ENCODE measurements at regions not wholly inside any gene's neighbourhood (a gene's known extent, or its start where the extent isn't known, plus 50 kb on each side); places are given as distances from the start of the nearest gene placed in this dataset.
A peak's percentile ranks its signal among the peaks of the same experiment; 100 is the strongest.

- H3K36me3 ChIP-seq = no peaks in the 10 kb centered on the region
- DNase-seq (no peak), ATAC-seq (ENCODE audit: low FRiP score in 2 of 2) (no peak)
- no peak overlapping the region for H3K27ac ChIP-seq
- H3K4me3 ChIP-seq = no peak overlapping the region
- H3K27me3 ChIP-seq = peaks cover 0 to 4% (median 2%) of the 10 kb centered on the region in 4 donors
- peaks cover 3 to 4% (median 4%) of the 10 kb centered on the region in 4 donors for H3K4me1 ChIP-seq
- WGBS, 2 donors = 76 to 80% methylated on average over 5 to 8 of the region's 8 CpGs
- H3K9me3 ChIP-seq = no peaks in the 10 kb centered on the region
- TF ChIP-seq POLR2AphosphoS5 (IDR thresholded peaks at IDR 0.05) = no peak
- TF ChIP-seq POLR2A (IDR thresholded peaks at IDR 0.05) = no peak
- TF ChIP-seq EP300 (IDR thresholded peaks at IDR 0.05) = no peak
- TF ChIP-seq CTCF (IDR thresholded peaks at IDR 0.05) = no peak
Measured at GRCh38 chr16:5235119-5235518, 137.5 kb upstream of the EEF2KMT start.

- Histone ChIP-seq H3K4me1 (no peaks in the 10 kb centered on the region), H3K9me3 (no peaks in the 10 kb centered on the region), H3K27me3 (no peaks in the 10 kb centered on the region), H3K4me3 (no peak overlapping the region), H3K27ac (no peak overlapping the region), H3K36me3 (no peaks in the 10 kb centered on the region)
- DNase-seq (peak in 1 of 2 donors; percentile 58), ATAC-seq (ENCODE audit: low FRiP score in 2 of 2) (no peak)
- no peak for TF ChIP-seq POLR2AphosphoS5 (IDR thresholded peaks at IDR 0.05)
- WGBS, 2 donors = 76 to 81% methylated on average over 13 to 21 of the region's 21 CpGs
Measured at GRCh38 chr16:5234295-5235050, 136.9 kb upstream of the EEF2KMT start.

- no peak for DNase-seq
- ATAC-seq (ENCODE audit: low FRiP score in 2 of 2) = no peak
- Histone ChIP-seq H3K9me3 (no peaks in the 10 kb centered on the region), H3K27me3 (no peaks in the 10 kb centered on the region), H3K4me3 (no peak overlapping the region), H3K36me3 (no peaks in the 10 kb centered on the region), H3K27ac (no peak overlapping the region), H3K4me1 (no peaks in the 10 kb centered on the region)
- 69 to 76% methylated on average over 5 of the region's 5 CpGs for WGBS, 2 donors
- no peak for TF ChIP-seq POLR2AphosphoS5 (IDR thresholded peaks at IDR 0.05)
- TF ChIP-seq EP300 (IDR thresholded peaks at IDR 0.05) = no peak
- TF ChIP-seq POLR2A (IDR thresholded peaks at IDR 0.05) = no peak
- no peak for TF ChIP-seq CTCF (IDR thresholded peaks at IDR 0.05)
Measured at GRCh38 chr16:5231246-5231759, 133.7 kb upstream of the EEF2KMT start.

GRCh38 chr16:5228369-5228768 is 130.8 kb upstream of the EEF2KMT start:
- Histone ChIP-seq H3K9me3 (no peaks in the 10 kb centered on the region), H3K27me3 (no peaks in the 10 kb centered on the region), H3K4me1 (no peaks in the 10 kb centered on the region), H3K27ac (no peak overlapping the region), H3K4me3 (no peak overlapping the region), H3K36me3 (no peaks in the 10 kb centered on the region)
- 16 to 23% methylated on average over 3 of the region's 3 CpGs for WGBS, 2 donors
- DNase-seq (no peak), ATAC-seq (ENCODE audit: low FRiP score in 2 of 2) (no peak)
- no peak for TF ChIP-seq EP300 (IDR thresholded peaks at IDR 0.05)
- no peak for TF ChIP-seq POLR2AphosphoS5 (IDR thresholded peaks at IDR 0.05)

- no peak for ATAC-seq (ENCODE audit: low FRiP score in 2 of 2)
- no peaks in the 10 kb centered on the region for H3K27me3 ChIP-seq
- no peak for TF ChIP-seq POLR2AphosphoS5 (IDR thresholded peaks at IDR 0.05)
- TF ChIP-seq EP300 (IDR thresholded peaks at IDR 0.05) = no peak
- no peak for TF ChIP-seq POLR2A (IDR thresholded peaks at IDR 0.05)
- TF ChIP-seq CTCF (IDR thresholded peaks at IDR 0.05) = no peak
Measured at GRCh38 chr16:5225931-5226655, 128.5 kb upstream of the EEF2KMT start.

More at GRCh38 chr16:5225931-5226655, 128.5 kb upstream of the EEF2KMT start:
- DNase-seq = no peak
- no peak overlapping the region for H3K27ac ChIP-seq
- no peaks in the 10 kb centered on the region for H3K4me1 ChIP-seq
- no peaks in the 10 kb centered on the region for H3K9me3 ChIP-seq
- H3K4me3 ChIP-seq = no peak overlapping the region
- 48 to 54% methylated on average over 10 of the region's 10 CpGs for WGBS, 2 donors
- no peaks in the 10 kb centered on the region for H3K36me3 ChIP-seq
